ENCODE measurements at regions not wholly inside any gene's neighbourhood (a gene's known extent, or its start where the extent isn't known, plus 50 kb on each side); places are given as distances from the start of the nearest gene placed in this dataset.
"Not testable (repeated sequence)": the region's sequence is repeated elsewhere in the genome, so short reads cannot be mapped to it uniquely, and the experiment has no call there.

GRCh38 chr14:105894125-105894977 lies 368.0 kb downstream of the TMEM121 start (continued):
- no peak for TF ChIP-seq ZNF292 (CRISPR knock-in tag; IDR thresholded peaks at IDR 0.05; ENCODE audit: borderline replicate concordance, low read depth)

DNA sequence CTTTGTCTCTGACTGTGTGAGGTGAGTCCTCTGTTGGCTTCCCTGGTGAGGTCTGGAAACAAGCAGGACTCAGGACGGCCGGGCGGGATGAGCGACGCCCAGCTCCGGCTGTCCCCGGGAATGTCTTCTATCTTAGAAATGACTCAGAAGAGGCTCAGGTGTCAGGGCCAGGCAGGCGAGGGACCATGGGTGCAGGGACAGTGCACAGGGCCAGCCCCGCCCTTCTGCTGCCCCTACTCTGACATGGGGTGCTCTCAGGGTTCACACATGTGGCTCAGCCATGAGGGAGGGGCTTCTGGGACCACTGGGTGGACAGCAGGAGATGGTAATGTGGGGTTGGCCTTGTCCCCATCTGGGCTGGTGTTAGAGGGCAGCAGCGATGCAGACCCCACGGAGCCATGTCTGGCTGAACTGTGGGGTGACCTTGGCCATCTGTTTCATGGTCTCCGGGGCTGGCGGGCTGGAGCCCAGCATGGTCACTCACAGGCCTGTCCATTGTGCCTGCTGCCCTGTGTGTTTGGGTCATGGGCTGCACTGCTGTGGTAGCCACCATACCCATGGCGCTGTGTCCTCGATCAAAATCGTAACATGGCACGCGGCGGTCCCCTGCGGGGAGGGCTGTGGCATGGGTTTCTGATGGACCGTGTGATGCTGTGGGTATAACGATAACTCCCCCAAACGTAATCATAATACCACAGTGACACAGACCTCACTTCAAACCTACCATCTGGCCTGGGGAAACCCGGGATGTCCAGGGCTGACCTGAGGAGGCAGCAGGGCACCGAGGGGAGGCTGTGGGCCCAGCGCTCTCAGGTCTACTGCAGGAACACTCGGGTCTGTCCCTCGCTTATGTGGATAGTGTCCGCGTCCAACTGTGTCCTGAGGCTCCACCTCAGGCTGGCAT lies 368.8 kb downstream of the TMEM121 start:
- Histone ChIP-seq H3K27ac (ENCODE audit: extremely low read length, insufficient read depth, low read length) (no peak overlapping the region), H3K79me2 (ENCODE audit: insufficient read depth, low read length) (no peaks in the 10 kb centered on the region), H3K9ac (ENCODE audit: insufficient read depth, low read depth, low read length) (no peak overlapping the region), H3K27me3 (ENCODE audit: control insufficient read depth in 1 of 2, insufficient read depth in 2 of 2, low read length in 2 of 2) (peaks cover 0 to 3% of the 10 kb centered on the region in 2 experiments; a peak in 2 of 5 replicates), H4K20me1 (ENCODE audit: insufficient read depth, low read length) (no peaks in the 10 kb centered on the region), H3K4me2 (ENCODE audit: low read depth, low read length) (no peak overlapping the region), H3K9me3 (ENCODE audit: low read length) (no peaks in the 10 kb centered on the region), H3K36me3 (replicated peaks in 1 of 2; ENCODE audit: control insufficient read depth in 1 of 2, insufficient read depth in 2 of 2, low read length in 2 of 2) (no peaks in the 10 kb centered on the region), H3K4me3 (replicated peaks in 1 of 3; ENCODE audit: insufficient read depth in 1 of 3, low read depth in 2 of 3, low read length in 3 of 3) (no peak overlapping the region), H3K4me1 (ENCODE audit: insufficient read depth, low read length) (no peaks in the 10 kb centered on the region), H2AFZ (ENCODE audit: low read length) (no peak overlapping the region)
- in situ Hi-C loops (cut with HindIII; ENCODE audit: extremely low pct_ligation_motif_present, low pct_unique_long_range_greater_than_20kb): no loop called here
- POLR2A ChIA-PET: no interaction called here
- CTCF ChIA-PET (ENCODE audit: low intra/inter-chr PET ratio, low total read pairs): no interaction called here
- TF ChIP-seq FOXC1 (CRISPR knock-in tag; IDR thresholded peaks at IDR 0.05; ENCODE audit: borderline replicate concordance): no peak
- no peak for TF ChIP-seq U2AF2 (IDR thresholded peaks at IDR 0.05; ENCODE audit: low read depth, low read length)
- TF ChIP-seq MTF2 (CRISPR knock-in tag; IDR thresholded peaks at IDR 0.05; ENCODE audit: borderline replicate concordance): no peak
- BruUV-seq (replicated peaks): no TSS peak
- ATAC-seq (no peak), FAIRE-seq (no peak), DNase-seq (ENCODE audit: low spot score) (no peak)
- intact Hi-C loops (cut with micrococcal nuclease; ENCODE audit: unreplicated experiment): no loop called here
- WGBS (ENCODE audit: low lambda C conversion rate): 33% methylated on average over 1 of the region's 30 CpGs

- H3K4me1 ChIP-seq (ENCODE audit: insufficient read depth, low read length); FAIRE-seq; H3K4me3 ChIP-seq (replicated peaks in 1 of 3; ENCODE audit: insufficient read depth in 1 of 3, low read depth in 2 of 3, low read length in 3 of 3); H3K4me2 ChIP-seq (ENCODE audit: low read depth, low read length); H3K9ac ChIP-seq (ENCODE audit: insufficient read depth, low read depth, low read length); H3K79me2 ChIP-seq (ENCODE audit: insufficient read depth, low read length); H3K27me3 ChIP-seq (ENCODE audit: control insufficient read depth in 1 of 2, insufficient read depth in 2 of 2, low read length in 2 of 2); H4K20me1 ChIP-seq (ENCODE audit: insufficient read depth, low read length); H3K9me3 ChIP-seq (ENCODE audit: low read length); CTCF ChIA-PET (ENCODE audit: low intra/inter-chr PET ratio, low total read pairs); H3K36me3 ChIP-seq (replicated peaks in 1 of 2; ENCODE audit: control insufficient read depth in 1 of 2, insufficient read depth in 2 of 2, low read length in 2 of 2); intact Hi-C loops (cut with micrococcal nuclease; ENCODE audit: unreplicated experiment); BruUV-seq (replicated peaks); DNase-seq (ENCODE audit: low spot score); in situ Hi-C loops (cut with HindIII; ENCODE audit: extremely low pct_ligation_motif_present, low pct_unique_long_range_greater_than_20kb); H2AFZ ChIP-seq (ENCODE audit: low read length); H3K27ac ChIP-seq (ENCODE audit: extremely low read length, insufficient read depth, low read length); POLR2A ChIA-PET; ATAC-seq: not testable (repeated sequence)
- WGBS (ENCODE audit: low lambda C conversion rate): 0% methylated on average over 3 of the region's 6 CpGs
Measured at GRCh38 chr14:105896206-105896605, 369.8 kb downstream of the TMEM121 start.

Measured in HepG2 (cell line).